Renal pelvis (tissue), 1 donor: ENCODE measurements at regions not wholly inside any gene's neighbourhood (a gene's known extent, or its start where the extent isn't known, plus 50 kb on each side); places are given as distances from the start of the nearest gene placed in this dataset.

ENCODE experiments used
- DNase-seq: peaks from one replicate; pipeline ENCODE4 v3.0.0-alpha.2; 2013

DNA sequence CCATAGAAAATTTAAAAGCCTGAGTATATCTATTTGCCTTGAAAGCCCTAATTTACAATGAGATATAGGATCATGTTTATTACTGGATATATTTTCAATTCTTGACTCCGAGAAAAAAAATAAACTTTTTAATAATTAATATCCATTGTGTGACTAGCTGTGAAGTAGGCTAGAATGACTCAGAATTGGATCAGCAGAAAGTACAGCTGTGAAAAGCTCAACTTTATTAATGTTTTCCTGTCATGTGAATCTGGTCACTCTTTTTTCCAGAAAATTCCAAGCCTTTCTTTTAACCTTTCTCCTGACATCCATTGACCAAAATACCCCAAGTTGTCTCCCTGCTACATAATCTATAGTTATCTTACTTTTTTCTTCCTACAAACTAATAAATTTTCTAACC lies 171.8 kb upstream of the PACRGL start:
- no peak for DNase-seq

DNA sequence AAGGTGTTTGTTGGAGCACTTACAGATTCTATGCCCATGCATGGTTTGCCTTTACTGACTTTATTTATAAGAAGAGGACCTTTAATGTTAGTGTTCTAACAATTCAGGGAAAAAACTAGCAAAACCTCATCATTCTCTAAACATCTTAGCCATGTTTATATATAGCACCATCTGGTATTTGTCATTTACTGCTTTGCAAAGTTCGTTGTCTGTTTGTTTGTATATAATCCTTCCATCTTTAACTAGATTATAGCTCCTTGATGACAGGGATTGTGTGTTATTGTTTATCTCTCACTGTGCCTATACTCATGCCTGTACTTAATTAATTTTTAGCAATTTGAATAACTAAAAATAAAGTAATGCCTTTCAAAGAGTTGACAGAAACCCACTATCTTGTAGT lies 170.6 kb upstream of the PACRGL start:
- DNase-seq: no peak

- DNase-seq: no peak
These were observed 168.0 kb upstream of the PACRGL start for GRCh38 chr4:20532116-20532790.

DNA sequence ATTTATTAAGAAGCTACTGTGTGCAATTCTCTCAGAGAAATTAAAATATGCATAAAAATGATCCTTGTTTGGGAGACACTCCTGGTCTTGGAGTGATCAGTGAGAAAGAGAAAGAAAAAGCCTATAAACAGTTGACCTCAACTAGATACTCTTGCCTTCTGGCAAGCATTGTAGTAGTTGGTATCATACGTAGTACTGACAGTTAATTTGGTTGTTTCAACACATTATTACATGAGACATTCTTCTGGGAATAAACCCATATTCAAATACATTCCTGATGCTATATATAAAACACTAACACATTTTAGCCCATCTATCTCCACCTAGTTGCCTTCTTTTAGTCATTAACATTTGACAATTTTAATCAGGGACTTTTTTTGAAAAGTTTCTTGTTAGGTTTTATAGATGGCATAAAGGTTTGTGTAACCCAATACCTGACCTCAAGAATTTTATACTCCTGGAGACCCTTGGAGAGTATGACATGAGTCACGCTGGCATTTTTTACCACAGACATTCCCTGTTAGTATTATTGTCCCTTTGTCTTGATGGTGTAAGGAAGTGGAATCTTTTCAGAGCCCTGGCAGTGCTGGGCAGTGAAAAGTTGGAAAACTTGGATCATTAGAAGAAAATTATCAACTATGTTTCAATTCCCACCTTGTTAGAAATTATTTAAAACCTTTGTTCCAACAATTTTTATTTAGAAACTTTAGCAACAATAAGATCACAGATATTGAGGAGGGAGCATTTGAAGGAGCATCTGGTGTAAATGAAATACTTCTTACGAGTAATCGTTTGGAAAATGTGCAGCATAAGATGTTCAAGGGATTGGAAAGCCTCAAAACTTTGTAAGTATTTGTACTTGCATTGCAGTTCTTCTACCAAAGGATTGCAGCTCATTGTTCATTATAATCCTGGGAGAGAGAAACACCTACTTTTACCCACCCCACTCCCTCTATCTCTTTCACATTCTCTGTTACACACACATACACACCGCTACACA lies 167.1 kb upstream of the PACRGL start:
- no peak for DNase-seq

DNA sequence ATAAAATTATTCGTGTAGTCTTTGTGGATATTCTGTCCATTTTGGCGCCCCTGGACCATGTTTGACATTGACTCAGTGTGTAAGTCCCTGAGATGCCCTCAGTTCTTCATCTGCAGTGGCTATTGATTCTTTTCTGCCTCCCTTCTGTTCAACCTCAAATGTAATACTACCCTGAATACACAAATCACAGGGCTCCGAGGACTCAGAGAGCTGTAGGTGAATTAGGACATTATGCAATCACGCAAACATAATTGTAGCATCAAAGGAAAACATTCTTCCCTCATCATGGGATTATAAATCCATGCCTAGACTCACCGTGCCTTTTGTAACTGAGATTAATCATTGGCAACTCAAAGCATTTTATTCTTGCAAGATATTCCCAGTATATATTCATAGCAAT lies 161.4 kb upstream of the PACRGL start:
- no peak for DNase-seq

DNA sequence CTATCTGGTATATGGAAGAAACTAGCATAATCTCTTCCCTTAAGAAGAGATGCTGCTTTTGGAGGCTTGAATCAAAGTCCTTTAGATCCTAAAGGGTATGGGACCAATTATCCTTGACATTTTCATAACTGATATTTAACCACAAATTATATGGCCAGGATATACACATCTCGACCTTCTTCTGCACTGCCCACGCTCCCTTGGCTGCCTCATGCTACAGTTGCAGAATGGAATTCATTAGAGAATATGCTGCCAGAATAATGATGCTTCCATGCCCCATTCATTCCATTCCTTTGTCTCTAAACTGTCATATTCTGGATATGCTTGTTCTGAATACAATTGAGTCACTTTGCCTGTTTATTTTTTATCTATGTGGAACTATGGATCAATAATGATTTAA lies 157.1 kb upstream of the PACRGL start:
- no peak for DNase-seq

DNA sequence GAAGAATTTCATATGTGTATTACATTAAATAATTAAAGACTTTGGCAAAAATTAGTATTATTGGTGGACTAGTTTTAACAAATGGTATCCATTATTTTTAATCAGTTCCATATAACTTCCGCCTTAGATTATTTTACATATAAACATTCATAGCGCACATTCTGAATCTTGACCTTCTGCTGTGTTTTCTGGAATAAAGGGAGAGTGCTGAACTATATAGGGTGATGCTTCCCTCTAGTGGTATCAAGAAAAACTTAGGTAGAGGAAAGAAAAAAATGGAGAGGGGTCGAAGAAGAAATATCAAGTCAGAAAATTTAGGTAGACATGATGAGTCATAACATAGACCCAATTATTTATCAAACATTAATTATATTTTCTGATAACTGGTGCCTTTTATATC lies 155.6 kb upstream of the PACRGL start:
- DNase-seq: peak; percentile 29

DNA sequence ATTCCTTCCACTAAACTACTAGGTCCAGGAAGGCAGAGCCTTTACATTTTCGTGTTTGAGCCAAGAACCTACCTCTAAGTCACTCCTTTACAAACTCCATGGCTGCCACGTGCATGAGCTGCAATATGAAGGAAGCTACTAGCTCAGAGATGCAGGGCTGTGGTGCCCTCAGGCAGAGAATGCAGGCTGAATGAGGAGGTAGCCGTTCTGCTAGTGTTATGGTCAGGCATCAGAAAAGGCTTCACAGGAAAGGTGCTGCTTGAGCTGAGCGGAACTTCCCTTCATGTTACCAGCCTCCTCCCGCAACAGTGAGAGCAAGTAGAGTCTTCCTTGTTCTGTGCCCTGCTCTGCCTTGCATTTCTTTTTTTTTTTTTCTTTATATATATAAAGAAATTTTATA lies 148.3 kb upstream of the PACRGL start:
- no peak for DNase-seq

GRCh38 chr4:20554134-20554533 lies 146.1 kb upstream of the PACRGL start:
- DNase-seq: no peak

DNA sequence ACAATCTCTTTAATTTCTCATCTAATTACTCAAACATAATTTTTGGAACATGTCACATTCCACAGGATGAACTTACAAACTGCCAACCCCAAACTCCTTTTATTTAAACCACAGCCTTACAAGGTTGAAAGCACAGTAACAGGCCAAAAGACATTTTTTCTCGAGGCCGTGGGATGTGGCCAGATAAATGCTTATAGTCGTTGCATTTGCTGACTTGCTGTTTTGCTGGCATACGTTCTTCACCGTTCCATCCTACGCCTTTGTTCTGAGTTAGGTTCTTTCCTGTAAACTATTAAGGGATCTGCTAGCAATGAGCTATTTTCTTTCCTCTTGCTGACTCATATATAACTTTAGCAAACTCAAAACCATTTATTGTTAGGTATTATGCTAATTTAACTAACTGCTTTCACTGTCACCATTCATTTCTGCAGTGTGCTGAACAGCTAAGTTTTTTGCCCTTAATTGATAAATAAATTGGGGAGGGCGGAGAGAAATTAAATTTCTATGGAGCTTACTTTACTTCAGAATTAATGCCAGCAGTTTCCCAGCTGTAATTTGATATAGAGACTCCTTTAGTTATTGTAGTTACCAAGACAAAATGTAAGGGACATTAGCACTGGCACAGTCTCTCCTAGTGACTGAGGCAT lies 135.1 kb upstream of the PACRGL start:
- DNase-seq: no peak

DNA sequence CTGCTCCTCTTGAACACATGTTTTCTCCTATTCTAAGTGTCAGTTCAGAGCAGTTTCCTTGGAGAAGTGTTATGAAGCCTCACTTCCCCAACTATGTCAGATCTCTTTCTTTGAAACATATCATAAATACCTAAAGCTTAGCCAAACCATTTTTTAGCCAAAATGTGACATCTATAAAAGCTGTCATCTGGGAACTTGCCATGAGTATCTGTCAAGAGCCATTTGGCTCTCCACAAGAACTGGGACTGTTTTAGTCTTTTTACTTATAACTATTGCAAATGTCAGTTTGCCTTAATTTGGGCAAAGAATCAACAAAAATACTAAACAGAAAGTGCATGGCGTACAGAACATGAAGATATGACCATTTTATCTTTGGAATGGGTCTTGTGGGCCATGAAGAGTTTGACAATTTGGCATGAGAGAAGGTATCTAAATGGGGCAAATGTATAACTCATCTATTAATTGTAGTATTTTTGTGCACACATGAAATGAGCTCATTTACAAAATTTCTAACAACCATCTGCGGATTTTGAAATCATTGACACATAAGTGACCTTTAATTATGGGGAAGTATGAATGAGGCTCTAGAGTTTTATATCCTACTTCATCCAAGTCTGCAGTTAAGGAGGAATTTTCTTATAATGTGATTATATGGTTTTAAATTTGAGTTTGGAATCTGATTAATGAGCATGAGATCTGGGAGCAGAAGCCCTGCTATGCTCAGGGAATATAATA lies 129.1 kb upstream of the PACRGL start:
- no peak for DNase-seq

DNA sequence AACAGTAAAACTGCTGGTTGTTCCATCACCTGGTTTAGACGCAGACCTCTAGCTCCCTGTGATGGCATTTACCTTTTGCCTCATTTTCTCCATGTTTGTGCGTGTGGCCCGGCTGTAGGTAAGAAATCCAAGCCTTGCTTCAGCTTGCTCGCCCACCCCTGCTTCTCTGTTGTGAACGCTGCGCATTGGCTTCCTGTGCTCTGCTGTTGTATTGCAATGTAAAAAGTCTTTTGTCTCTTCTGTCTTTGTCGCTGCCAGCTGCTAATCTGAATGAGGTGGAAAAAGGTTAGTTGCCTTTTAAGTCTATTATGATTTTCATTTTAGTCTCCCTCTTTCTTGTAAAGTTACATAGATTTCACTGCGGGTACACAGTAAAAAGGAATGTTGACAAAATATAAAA lies 127.3 kb upstream of the PACRGL start:
- DNase-seq: no peak

DNA sequence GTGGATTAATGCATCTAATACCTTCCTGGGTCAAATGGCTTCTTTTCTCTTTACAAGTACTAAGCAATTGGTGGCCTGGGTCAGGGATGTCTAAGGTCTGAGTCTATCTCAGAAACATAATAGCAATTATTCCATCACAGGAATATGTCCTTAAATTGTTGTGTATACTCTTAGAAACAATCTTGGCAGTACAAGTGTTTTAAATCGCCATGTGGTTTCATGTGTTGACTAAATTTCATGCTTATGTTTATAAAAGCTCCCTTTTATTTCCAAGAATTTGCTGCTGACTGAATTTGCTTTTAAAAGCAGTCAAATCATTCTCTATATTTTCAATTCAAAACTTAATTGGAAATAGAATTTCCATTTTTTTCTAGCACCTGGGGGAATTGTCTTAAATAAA lies 125.3 kb upstream of the PACRGL start:
- no peak for DNase-seq

DNA sequence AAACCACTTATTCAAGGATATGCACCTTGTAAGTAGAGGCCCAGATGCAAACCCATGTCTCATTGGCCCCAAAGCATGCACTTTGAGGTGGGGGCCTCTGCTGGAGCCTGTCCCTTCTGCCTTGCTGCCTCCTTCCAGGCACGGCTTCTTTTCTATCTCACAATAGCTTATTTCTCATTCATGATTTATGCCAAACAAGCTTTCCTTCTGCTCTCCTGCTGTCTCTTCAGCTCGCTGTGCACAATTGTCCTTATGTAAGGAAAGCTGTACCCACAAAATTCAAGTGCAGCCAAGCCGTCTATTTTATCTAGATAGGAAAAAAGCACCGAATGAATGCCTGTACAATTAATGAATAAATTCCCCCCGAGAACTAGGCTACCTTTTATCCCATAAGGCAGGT lies 124.8 kb upstream of the PACRGL start:
- no peak for DNase-seq

DNA sequence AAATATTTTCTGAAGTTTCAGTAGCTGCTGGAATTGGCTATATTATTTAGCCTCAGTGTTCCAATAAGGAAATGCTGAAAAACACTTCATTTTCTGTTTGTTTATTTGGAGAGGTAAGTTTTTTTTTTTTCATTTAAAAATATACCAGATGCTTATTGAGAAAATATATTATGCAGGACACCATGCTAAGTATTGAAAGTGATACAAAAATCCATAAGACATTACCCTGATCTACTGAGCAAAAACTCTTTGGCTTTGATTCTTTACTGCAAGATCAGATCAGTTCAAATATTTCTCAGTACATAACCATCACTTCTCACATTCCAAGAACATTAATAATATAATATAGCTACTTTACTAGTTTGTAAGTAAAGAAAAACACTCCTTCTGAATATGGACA lies 123.4 kb upstream of the PACRGL start:
- no peak for DNase-seq

- DNase-seq: no peak
These were observed 122.6 kb upstream of the PACRGL start for GRCh38 chr4:20577702-20578101.

GRCh38 chr4:20580907-20581306 lies 119.4 kb upstream of the PACRGL start:
- DNase-seq: no peak

GRCh38 chr4:20589436-20589835 lies 110.8 kb upstream of the PACRGL start:
- no peak for DNase-seq

- DNase-seq: no peak
These were observed 109.4 kb upstream of the PACRGL start for GRCh38 chr4:20590849-20591248.

DNA sequence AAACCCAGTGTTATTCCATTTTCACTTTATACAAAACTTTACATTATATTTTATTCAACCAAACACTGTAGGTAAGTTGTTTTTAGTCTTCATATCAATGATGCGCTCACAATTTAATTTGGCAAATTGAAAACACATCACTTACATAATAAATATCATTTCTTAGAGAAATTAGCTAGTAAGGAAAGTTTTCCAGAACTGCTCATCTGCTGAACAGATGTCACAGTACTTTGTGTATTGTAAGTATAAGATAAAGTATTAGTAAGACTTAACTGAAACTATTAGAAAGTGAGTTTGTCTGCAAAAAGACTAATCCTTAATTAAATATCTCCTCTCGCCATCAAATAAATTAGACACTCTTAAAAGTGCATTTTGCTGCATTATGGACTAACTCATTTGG lies 108.7 kb upstream of the PACRGL start:
- DNase-seq: no peak

- DNase-seq: peak; percentile 17
These were observed 108.2 kb upstream of the PACRGL start for GRCh38 chr4:20592013-20592412.

DNA sequence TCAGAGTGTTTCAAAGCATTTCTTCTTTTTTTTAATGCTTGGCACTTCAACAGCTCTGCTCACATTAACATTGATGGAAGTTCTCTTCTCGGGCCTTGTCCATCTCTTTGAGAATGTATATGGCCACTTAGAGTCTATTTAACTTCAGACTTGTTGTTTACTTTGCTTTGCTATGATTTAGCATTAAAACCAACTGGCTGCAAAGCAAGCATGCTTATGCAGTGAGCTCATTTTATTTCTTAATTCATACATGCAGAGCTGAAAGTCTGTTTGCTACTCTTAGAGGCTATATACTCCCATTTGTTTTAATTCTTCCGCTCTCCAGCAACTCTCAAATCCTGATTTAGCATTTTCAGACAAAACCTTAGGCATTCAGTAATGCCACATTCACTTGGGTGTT lies 107.6 kb upstream of the PACRGL start:
- DNase-seq: peak; percentile 20
